IMR-90 (cell line): ENCODE measurements at regions not wholly inside any gene's neighbourhood (a gene's known extent, or its start where the extent isn't known, plus 50 kb on each side); places are given as distances from the start of the nearest gene placed in this dataset.

ENCODE experiments used
- ATAC-seq: fragments of 200-7000 bp; cut with Tn5 transposase; 2 replicates; pipeline ENCODE4 v1.9.1; 2020; ENCODE audit warnings: low read depth, mild to moderate bottlenecking, moderate library complexity
- BruUV-seq: library from RNA; stranded (reverse); fragments of 400-500 nt; replicated peaks from 2 replicates; lab custom pipeline; 2021; lab: Mats Ljungman, UMichigan
- CTCF ChIA-PET: fragments of 300-600 bp; formaldehyde crosslinking; extraction: SDS; loops from one replicate; lab custom pipeline; 2021; ENCODE audit warnings: antibody characterized with exemption; lab: Yijun Ruan, JAX
- POLR2A ChIA-PET: fragments of 300-600 bp; sonication (Branson Sonifier 250); formaldehyde crosslinking; loops from one replicate; lab custom pipeline; 2022; ENCODE audit warnings: antibody characterized with exemption; ENCODE audit not compliant: unreplicated experiment; lab: Charles Lee
- DNase-seq: peaks from one replicate; pipeline ENCODE4 v3.0.0; 2013
- H2AFZ ChIP-seq: replicated peaks from 2 replicates; pipeline ENCODE3; 2013; ENCODE audit warnings: low read length, mild to moderate bottlenecking; ENCODE audit not compliant: poor library complexity
- H2AK5ac ChIP-seq: 2 replicates; pipeline ENCODE4 v1.6.1; 2013; ENCODE audit warnings: low read depth, low read length, inconsistent platforms
- H2AK9ac ChIP-seq: replicated peaks from 2 replicates; pipeline ENCODE3; 2013; ENCODE audit warnings: mild to moderate bottlenecking, low read depth, low read length, moderate library complexity; ENCODE audit not compliant: poor library complexity
- H2BK120ac ChIP-seq: 2 replicates; pipeline ENCODE4 v1.6.1; 2013; ENCODE audit warnings: low read depth, low read length, inconsistent platforms
- H2BK15ac ChIP-seq: 3 replicates; pipeline ENCODE4 v1.6.1; 2013; ENCODE audit warnings: low read depth, low read length, inconsistent platforms
- H2BK20ac ChIP-seq: 2 replicates; pipeline ENCODE4 v1.6.1; 2013; ENCODE audit warnings: low read depth, mild to moderate bottlenecking, inconsistent platforms, low read length, moderate library complexity
- H2BK5ac ChIP-seq: 2 replicates; pipeline ENCODE4 v1.6.1; 2013; ENCODE audit warnings: mild to moderate bottlenecking, low read depth, low read length, inconsistent platforms; ENCODE audit not compliant: poor library complexity, severe bottlenecking
- H3K14ac ChIP-seq: replicated peaks from 2 replicates; pipeline ENCODE4 v1.6.1; 2013; ENCODE audit warnings: low read depth, low read length, inconsistent platforms
- H3K18ac ChIP-seq: 2 replicates; pipeline ENCODE4 v1.6.1; 2013; ENCODE audit warnings: low read depth, low read length, control low read depth
- H3K23ac ChIP-seq: 2 replicates; pipeline ENCODE4 v1.6.1; 2013; ENCODE audit warnings: low read depth, low read length, inconsistent platforms
- H3K27ac ChIP-seq: 2 replicates; pipeline ENCODE4 v1.5.1; 2013; ENCODE audit warnings: mild to moderate bottlenecking, control low read depth, low read length; ENCODE audit not compliant: insufficient read depth
- H3K27me3 ChIP-seq: 2 replicates; pipeline ENCODE4 v1.6.1; 2013; ENCODE audit warnings: low read length; ENCODE audit not compliant: control insufficient read depth, insufficient read depth
- H3K36me3 ChIP-seq: 2 replicates; pipeline ENCODE4 v1.6.1; 2013; ENCODE audit warnings: low read length, mixed read lengths; ENCODE audit not compliant: control insufficient read depth, insufficient read depth
- H3K4ac ChIP-seq: 2 replicates; pipeline ENCODE4 v1.6.1; 2013; ENCODE audit warnings: low read depth, low read length, inconsistent platforms
- H3K4me1 ChIP-seq: 2 replicates; pipeline ENCODE4 v1.6.1; 2013; ENCODE audit warnings: low read length, mixed read lengths; ENCODE audit not compliant: control insufficient read depth, insufficient read depth
- H3K4me2 ChIP-seq: 2 replicates; pipeline ENCODE4 v1.6.1; 2013; ENCODE audit warnings: low read depth, mild to moderate bottlenecking, control low read depth, low read length, moderate library complexity
- H3K4me3 ChIP-seq: 2 replicates; pipeline ENCODE4 v1.5.1; 2013; ENCODE audit warnings: low read depth, mild to moderate bottlenecking, control low read depth, low read length, moderate library complexity; ENCODE audit not compliant: insufficient read depth
- H3K56ac ChIP-seq: 2 replicates; pipeline ENCODE4 v1.6.1; 2013; ENCODE audit warnings: low read length, inconsistent platforms; ENCODE audit not compliant: insufficient read depth; ENCODE audit errors: extremely low read depth
- H3K79me1 ChIP-seq, 2 experiments: 2 replicates each; pipeline ENCODE4 v1.6.1; 2013; ENCODE audit warnings: low read length in 2 of 2, inconsistent platforms in 1 of 2, low read depth in 1 of 2
- H3K9ac ChIP-seq: 2 replicates; pipeline ENCODE4 v1.6.1; 2013; ENCODE audit warnings: low read depth, low read length, control low read depth
- H3K9me1 ChIP-seq: 2 replicates; pipeline ENCODE4 v1.6.1; 2013; ENCODE audit warnings: low read length, inconsistent platforms; ENCODE audit not compliant: insufficient read depth
- H3K9me3 ChIP-seq: 2 replicates; pipeline ENCODE4 v1.6.1; 2013; ENCODE audit warnings: low read length; ENCODE audit not compliant: control insufficient read depth, insufficient read depth
- H4K20me1 ChIP-seq: 2 replicates; pipeline ENCODE4 v1.6.1; 2013; ENCODE audit warnings: low read length, inconsistent platforms; ENCODE audit not compliant: insufficient read depth
- H4K5ac ChIP-seq: 2 replicates; pipeline ENCODE4 v1.6.1; 2013; ENCODE audit warnings: mild to moderate bottlenecking, low read depth, low read length, control low read depth
- H4K8ac ChIP-seq, 2 experiments: 2 replicates each; pipeline ENCODE4 v1.6.1; 2013; ENCODE audit warnings: low read depth in 2 of 2, low read length in 2 of 2, control low read depth in 1 of 2, inconsistent platforms in 1 of 2
- H4K91ac ChIP-seq: 2 replicates; pipeline ENCODE4 v1.6.1; 2013; ENCODE audit warnings: low read depth, low read length, inconsistent platforms; ENCODE audit not compliant: insufficient read depth
- POLR2A ChIP-seq: IDR thresholded peaks from 2 replicates; pipeline ENCODE4 v1.6.1; 2012; ENCODE audit warnings: mild to moderate bottlenecking, low read depth, low read length
- SMC3 ChIP-seq: fragments of 150-350 bp; IDR thresholded peaks from 2 replicates; pipeline ENCODE4 v1.6.1; 2016; ENCODE audit warnings: low read depth, mild to moderate bottlenecking, antibody characterized with exemption, low read length, moderate library complexity
- WGBS, 2 experiments: methylation state at CpG; one replicate each; pipeline versions ENCODE4 v1.1.5 to v1.1.7; 2013; ENCODE audit warnings: missing lambda C conversion rate in 2 of 2; ENCODE audit not compliant: insufficient read length in 1 of 2; ENCODE audit errors: extremely low coverage in 2 of 2; 5-methylcytosine and 5-hydroxymethylcytosine counted together
- dilution Hi-C: fragments of 300-500 bp; cut with HindIII; formaldehyde crosslinking; loops from one replicate; pipeline ENCODE4 v1.14.3; 2018; ENCODE audit warnings: low sequenced_read_pairs; ENCODE audit not compliant: unreplicated experiment
- in situ Hi-C: fragments of 300-500 bp; cut with MboI; formaldehyde crosslinking; loops from 3 replicates; pipeline ENCODE4 v1.14.3; 2019; ENCODE audit warnings: low sequenced_read_pairs, inconsistent platforms, mixed read lengths
- intact Hi-C: fragments of 100-400 bp; cut with micrococcal nuclease; formaldehyde crosslinking; loops from 2 replicates; pipeline ENCODE4 v1.10.0; 2022

- Histone ChIP-seq H2AK9ac (peak overlapping the region; percentile 3), H4K91ac (peak overlapping the region; percentile 17), H3K9me1 (peaks cover 6% of the 10 kb centered on the region), H3K4me2 (peak overlapping the region; percentile 0), H3K36me3 (no peaks in the 10 kb centered on the region), H3K27me3 (no peaks in the 10 kb centered on the region), H3K9me3 (peaks cover 4% of the 10 kb centered on the region), H2AK5ac (no peak overlapping the region), H2BK20ac (peak overlapping the region; percentile 47), H3K27ac (peak overlapping the region; percentile 14; the same call in 1 of the 2 replicates), H3K79me1 (no peaks in the 10 kb centered on the region), H3K4ac (peak overlapping the region; percentile 67), H3K23ac (peak overlapping the region; percentile 16; the same call in 1 of the 2 replicates), H2AFZ (peak overlapping the region; percentile 80), H2BK120ac (peak overlapping the region; percentile 82), H3K4me3 (no peak overlapping the region), H3K56ac (no peak overlapping the region), H3K9ac (0 out of 2 replicates have a peak overlapping the region, but pooled peaks have one; percentile 7), H2BK5ac (peak overlapping the region; percentile 17), H4K5ac (no peak overlapping the region), H4K8ac (peak overlapping the region in 1 of 2 experiments; percentile 64; a peak in 3 of 4 replicates), H3K14ac (peak overlapping the region; percentile 77), H2BK15ac (peak overlapping the region; percentile 63; the same call in 2 of the 3 replicates), H4K20me1 (no peaks in the 10 kb centered on the region), H3K18ac (peak overlapping the region; percentile 1; the same call in 1 of the 2 replicates), H3K4me1 (peaks cover 8% of the 10 kb centered on the region)
- ChIA-PET POLR2A (interaction anchor here (0.7 kb wide), 1 partner anchor 17 kb away, joined by 3 read pairs; no protein-coding TSS in a partner anchor), CTCF (interaction anchor here (0.9 to 1.4 kb wide), 3 partner anchors 14 to 230 kb away, joined by 3 to 5 read pairs (median 4); no protein-coding TSS in a partner anchor)
- DNase-seq (peak; percentile 67), ATAC-seq (peak; percentile 86)
- TF ChIP-seq POLR2A (no peak), SMC3 (no peak)
- intact Hi-C loops (no loop called here), in situ Hi-C loops (no loop called here), dilution Hi-C loops (no loop called here)
- BruUV-seq: no TSS peak
- no CpG with 5 or more reads among the region's 3 CpGs for WGBS, 2 experiments
These were observed 74.9 kb upstream of the ATP2B1 start for GRCh38 chr12:89783359-89784060.
